ENCODE measurements at regions not wholly inside any gene's neighbourhood (a gene's known extent, or its start where the extent isn't known, plus 50 kb on each side); places are given as distances from the start of the nearest gene placed in this dataset.

- DNase-seq = peak; percentile 59
Measured at GRCh38 chr4:36737691-36738090, 456.3 kb downstream of the DTHD1 start.

- DNase-seq = peak; percentile 61
Measured at GRCh38 chr4:36740796-36741310, 459.4 kb downstream of the DTHD1 start.

GRCh38 chr4:36747277-36748129, 466.1 kb downstream of the DTHD1 start:
- no peak for DNase-seq

DNA sequence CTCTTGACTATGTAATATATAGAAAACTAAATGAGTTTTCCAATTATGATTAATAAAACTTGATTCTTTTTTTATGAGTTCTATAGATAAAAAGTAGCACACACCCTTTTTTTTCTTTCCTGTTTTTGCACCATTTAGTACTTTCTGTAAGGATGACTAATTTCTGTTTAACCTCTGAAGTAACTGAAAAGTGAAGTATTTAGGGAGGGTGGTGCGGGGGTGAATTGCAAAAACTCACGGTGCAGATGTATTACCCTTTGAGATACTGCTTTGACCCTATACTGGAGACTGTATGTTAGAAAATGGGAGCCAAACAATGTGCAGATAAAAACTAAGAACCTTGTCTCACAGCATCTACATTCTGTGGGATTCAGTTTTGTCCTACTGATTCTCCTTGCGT, 471.6 kb downstream of the DTHD1 start:
- DNase-seq = no peak

DNA sequence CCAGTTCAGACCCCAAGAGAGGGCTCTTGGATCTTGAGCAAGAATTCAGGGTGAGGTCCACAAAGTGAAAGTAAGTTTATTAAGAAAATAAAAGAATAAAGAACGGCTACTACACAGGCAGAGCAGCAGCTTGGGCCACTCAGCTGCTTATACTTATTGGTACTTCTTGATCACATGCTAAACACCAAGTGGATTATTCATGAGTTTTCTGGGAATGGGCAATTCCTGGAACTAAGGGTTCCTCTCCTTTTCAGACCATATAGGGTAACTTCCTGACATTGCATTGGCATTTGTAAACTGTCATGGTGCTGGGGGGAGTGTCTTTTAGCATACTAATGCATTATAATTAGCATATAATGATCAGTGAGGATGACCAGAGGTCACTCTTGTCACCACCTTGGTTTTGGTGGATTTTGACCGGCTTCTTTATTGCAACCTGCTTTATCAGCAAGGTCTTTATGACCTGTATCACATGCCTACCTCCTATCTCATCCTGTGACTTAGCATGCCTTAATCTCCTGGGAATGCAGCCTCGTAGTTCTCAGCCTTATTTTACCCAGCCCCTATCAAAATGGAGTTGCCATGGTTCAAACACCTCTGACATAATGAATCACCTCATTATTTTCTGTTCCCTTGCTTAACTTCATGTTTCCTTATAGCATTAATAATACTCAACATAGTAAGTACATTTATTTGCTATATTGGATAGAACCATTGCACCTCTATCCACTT, 476.3 kb downstream of the DTHD1 start:
- DNase-seq = no peak

DNA sequence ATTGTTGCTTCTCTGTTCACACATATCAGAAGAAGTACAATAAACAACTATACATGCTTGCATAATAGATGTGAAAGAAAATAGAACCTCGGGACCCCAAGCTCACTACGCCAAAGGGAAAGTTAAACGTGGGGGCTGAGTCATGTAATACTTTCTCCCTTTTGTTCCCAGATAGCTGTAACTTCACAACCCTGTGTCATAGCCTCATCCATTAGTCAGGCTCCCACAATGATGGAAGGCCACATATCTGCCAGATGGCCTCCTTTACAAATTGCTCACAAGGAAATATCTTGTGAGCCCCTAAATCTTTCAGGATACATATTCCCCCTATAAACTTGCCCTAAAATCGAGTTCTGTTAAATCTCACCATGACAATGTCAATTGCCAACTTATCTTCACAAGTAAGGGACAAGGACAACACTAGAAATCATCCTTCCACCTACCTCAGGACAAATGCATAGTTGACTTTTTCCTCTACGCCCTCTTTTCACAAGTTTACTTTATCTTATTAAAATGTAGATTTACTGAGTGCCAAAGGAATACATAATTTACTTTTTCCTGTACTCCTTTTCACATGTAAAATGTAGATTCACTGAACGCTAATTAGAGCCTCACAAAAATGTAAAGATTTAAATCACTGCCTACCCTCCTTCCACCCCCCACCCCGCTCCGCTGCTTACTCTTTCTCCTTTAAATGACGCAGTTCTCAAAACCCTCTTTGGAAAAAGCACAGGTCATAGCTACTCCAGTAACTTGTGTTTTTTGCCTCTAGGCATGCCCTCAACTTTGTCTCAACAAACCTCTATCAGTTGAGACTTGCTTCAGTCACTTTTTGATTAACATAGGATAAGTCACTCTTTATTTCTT, 477.1 kb downstream of the DTHD1 start:
- no peak for DNase-seq

- no peak for DNase-seq
Measured at GRCh38 chr4:36761607-36762006, 480.2 kb downstream of the DTHD1 start.

DNA sequence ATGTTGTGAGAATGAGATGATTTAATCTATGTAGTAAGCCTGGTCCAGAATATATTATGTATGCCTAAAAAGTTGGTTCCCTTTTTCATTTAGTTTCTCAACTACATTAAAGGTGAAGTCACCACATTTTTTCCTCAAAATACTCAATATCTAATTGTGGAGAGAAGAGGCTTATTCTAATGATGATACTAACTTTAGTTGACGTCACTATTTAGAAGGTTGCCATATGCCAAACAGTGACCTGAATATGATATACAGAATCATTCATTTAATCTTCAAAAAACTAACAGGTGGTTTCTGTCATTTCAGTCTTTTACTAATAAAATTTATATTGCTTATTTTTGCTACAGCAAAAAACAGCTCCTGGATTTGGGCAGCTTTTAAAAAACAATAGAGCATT, 480.7 kb upstream of the NWD2 start:
- DNase-seq = no peak

DNA sequence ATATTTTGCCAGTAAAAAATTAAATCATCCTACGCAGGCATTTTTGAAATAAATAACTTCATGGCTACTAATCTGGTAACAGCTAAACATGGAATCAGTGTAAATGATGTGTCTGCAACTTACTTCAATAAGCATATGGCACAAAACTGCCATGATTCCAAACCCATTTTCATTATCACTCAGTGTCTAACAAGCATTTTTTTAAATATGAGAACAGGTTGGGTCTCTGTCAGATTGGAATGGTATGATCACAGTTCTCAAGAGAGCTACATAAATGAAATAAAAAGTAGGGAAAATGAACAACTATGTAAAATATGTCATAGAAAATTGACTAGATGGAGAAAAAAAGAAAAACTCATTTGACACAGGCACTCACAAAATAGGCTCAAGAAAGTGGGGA, 476.9 kb upstream of the NWD2 start:
- DNase-seq = no peak

GRCh38 chr4:36771411-36772153, 473.0 kb upstream of the NWD2 start:
- no peak for DNase-seq

DNA sequence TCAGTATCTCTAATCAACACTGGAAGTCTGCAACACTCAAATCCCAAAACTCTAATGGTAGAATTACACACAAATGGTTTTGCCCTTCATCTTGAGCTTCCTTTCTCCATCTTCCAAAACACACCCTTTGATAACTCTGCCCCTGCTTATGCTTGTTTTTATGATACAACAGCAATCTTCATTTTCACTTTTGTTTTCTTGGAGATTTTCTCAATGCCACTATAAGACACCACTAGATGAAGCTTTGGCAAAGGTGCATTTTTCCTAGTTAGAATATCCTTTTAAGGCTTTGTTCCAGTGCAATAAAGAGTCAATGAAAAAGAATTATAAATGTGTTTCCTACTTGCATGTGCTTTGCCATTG, 472.4 kb upstream of the NWD2 start:
- no peak for DNase-seq

DNA sequence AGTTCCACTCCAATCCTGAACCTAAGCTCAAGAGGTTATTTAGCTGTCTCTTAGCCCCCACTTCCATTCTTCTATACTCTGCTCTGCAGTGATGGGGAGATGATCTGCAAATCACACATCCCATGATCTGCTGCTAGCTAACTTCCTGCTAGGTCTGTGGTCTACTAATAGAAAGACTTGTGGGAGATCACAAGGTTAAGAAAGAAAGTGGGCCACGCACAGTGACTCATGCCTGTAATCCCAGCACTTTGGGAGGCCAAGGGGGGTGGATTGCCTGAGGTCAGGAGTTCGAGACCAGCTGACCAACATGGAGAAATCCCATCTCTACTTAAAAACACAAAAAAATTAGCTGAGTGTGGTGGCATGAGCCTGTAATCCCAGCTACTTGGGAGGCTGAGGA, 471.1 kb upstream of the NWD2 start:
- DNase-seq = no peak

- DNase-seq = no peak
Measured at GRCh38 chr4:36775544-36775943, 469.0 kb upstream of the NWD2 start.

GRCh38 chr4:36779601-36780000, 464.9 kb upstream of the NWD2 start:
- DNase-seq = no peak

DNA sequence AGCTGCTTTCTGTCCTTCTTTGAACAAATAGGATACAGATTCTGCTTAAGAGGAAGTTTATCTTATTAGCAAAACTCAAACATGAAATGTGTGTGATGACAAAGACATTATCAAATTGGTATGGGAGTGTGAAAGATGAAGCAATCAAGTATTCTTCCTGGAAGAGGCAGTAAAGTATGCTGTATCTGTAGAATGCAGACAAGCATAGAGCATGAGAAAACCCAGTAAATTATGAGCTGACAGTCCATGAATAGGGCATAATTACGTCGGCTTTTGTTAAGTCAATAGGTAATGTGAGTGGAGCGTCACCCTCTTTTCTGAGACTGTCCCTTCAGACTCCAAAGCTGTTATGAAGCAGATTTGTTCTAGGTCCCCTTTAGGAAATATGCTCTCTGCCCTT, 458.6 kb upstream of the NWD2 start:
- no peak for DNase-seq

GRCh38 chr4:36786519-36786918, 458.0 kb upstream of the NWD2 start:
- no peak for DNase-seq

GRCh38 chr4:36794716-36795115, 449.8 kb upstream of the NWD2 start:
- DNase-seq = no peak

- no peak for DNase-seq
Measured at GRCh38 chr4:36812149-36812548, 432.4 kb upstream of the NWD2 start.

- DNase-seq = no peak
Measured at GRCh38 chr4:36815536-36815935, 429.0 kb upstream of the NWD2 start.

DNA sequence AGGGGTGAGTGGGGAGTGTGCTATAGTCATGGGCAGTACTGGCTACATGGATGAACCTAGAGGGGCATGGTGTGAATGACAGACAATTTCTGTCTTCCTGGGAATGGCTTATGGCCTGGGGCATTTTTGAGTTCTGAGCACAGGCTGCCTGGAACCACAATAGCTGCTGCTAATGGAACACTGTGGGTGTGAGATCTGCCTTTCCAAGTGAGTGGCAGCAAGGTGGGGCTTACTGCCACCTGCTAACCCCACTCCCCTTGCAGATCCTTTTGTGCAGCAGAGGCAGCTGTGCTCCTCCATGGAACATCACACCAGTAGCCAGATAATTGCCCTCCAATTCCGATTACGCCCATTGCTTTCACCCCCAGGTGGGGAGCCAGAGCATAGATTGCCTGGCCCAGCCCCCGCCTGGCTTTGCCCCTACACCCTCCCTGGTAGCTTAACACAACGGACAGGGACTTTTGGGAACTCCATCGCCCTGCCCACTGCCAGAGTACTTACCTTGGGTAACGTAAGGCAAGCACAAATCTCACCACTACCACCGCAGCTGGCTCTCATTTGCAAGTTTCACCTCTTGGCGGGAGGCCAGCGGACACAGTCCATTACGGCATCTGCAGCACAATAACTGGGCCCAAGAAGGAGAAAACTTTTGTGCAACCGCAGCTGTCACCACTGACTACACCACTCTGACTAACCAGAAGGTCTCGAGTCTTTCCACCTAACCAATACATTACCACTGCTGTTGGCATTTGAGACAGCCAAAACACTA, 421.2 kb upstream of the NWD2 start:
- no peak for DNase-seq

DNA sequence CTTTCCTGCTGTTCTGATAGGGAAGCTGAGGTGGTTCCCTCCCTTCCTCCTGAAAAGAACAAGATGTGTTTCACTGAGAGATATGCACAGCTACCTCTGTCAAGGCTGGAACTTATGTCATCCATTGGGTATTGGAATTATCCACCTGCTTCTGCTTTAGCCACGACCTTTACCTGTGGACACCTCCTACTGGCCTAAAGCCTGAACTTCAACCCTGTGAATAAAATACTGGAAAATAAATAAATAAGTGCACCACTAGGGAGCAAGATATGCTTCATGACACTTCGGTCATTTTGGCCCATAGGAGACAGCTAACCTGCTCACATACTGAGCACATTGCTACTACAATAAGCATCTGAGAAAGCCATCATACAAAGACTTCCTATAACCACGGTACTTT, 419.9 kb upstream of the NWD2 start:
- DNase-seq = no peak

DNA sequence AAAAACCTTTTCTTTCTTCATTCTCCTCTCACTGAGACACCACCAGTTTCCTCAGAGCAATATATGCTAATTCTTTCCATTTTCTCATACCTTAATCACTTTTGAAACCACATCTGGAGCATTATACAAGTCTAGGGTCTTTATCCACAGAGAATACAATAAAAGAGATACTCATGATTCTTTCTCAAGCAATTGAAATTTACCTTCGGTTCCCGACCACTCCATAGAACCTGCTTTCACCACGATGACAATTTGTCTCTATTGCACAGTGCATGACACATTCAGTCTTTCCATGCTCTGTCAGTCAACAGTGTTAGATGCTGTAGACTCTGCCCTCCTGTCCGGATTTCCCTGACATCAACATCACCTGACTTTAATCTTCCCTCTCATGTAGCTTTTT, 409.3 kb upstream of the NWD2 start:
- no peak for DNase-seq
